ENCODE measurements at regions not wholly inside any gene's neighbourhood (a gene's known extent, or its start where the extent isn't known, plus 50 kb on each side); places are given as distances from the start of the nearest gene placed in this dataset.

DNA sequence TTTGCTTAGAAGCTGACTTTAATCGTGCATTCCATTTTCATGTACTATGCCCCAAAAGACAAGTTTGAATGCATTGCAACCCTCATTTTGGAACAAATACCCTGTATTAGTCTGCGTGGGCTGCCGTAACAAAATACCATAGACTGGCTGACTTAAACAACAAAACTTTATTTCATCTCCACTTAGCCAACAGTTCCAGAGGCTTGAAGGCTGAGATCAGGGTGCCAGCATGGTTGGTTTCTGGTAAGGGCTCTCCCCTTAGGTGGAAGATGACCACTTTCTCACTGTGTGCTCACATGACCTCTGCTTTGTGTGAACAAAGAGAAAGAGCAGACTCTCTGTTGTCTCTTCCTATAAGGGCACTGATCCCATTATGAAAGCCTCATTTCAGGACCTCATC, 431.7 kb upstream of the MAP3K7 start:
- TF ChIP-seq, protein P1, sequence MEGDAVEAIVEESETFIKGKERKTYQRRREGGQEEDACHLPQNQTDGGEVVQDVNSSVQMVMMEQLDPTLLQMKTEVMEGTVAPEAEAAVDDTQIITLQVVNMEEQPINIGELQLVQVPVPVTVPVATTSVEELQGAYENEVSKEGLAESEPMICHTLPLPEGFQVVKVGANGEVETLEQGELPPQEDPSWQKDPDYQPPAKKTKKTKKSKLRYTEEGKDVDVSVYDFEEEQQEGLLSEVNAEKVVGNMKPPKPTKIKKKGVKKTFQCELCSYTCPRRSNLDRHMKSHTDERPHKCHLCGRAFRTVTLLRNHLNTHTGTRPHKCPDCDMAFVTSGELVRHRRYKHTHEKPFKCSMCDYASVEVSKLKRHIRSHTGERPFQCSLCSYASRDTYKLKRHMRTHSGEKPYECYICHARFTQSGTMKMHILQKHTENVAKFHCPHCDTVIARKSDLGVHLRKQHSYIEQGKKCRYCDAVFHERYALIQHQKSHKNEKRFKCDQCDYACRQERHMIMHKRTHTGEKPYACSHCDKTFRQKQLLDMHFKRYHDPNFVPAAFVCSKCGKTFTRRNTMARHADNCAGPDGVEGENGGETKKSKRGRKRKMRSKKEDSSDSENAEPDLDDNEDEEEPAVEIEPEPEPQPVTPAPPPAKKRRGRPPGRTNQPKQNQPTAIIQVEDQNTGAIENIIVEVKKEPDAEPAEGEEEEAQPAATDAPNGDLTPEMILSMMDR (IDR thresholded peaks at IDR 0.05 in 2 of 3, conservative IDR thresholded peaks at IDR 0.05 in 1 of 3; ENCODE audit: control insufficient read depth in 2 of 3, extremely low read depth in 1 of 3, insufficient read depth in 1 of 3, low read depth in 3 of 3, low read length in 3 of 3), result no peak
- no peak for TF ChIP-seq MTA3 (IDR thresholded peaks at IDR 0.05; ENCODE audit: borderline replicate concordance, low read length)
- TF ChIP-seq GABPA (IDR thresholded peaks at IDR 0.05; ENCODE audit: low read depth), result no peak
- no peak for TF ChIP-seq LARP7 (IDR thresholded peaks at IDR 0.05)
- TF ChIP-seq, protein P2, sequence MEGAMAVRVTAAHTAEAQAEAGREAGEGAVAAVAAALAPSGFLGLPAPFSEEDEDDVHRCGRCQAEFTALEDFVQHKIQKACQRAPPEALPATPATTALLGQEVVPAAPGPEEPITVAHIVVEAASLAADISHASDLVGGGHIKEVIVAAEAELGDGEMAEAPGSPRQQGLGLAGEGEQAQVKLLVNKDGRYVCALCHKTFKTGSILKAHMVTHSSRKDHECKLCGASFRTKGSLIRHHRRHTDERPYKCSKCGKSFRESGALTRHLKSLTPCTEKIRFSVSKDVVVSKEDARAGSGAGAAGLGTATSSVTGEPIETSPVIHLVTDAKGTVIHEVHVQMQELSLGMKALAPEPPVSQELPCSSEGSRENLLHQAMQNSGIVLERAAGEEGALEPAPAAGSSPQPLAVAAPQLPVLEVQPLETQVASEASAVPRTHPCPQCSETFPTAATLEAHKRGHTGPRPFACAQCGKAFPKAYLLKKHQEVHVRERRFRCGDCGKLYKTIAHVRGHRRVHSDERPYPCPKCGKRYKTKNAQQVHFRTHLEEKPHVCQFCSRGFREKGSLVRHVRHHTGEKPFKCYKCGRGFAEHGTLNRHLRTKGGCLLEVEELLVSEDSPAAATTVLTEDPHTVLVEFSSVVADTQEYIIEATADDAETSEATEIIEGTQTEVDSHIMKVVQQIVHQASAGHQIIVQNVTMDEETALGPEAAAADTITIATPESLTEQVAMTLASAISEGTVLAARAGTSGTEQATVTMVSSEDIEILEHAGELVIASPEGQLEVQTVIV (IDR thresholded peaks at IDR 0.05; ENCODE audit: borderline replicate concordance, partially characterized antibody), result no peak
- no peak for TF ChIP-seq ZZZ3 (IDR thresholded peaks at IDR 0.05; ENCODE audit: control insufficient read depth, insufficient read length, low read depth)
- no peak for TF ChIP-seq SUZ12 (IDR thresholded peaks at IDR 0.05; ENCODE audit: unreplicated experiment)
- TF ChIP-seq ASH2L (IDR thresholded peaks at IDR 0.05; ENCODE audit: borderline replicate concordance, low read depth), result no peak
- TF ChIP-seq EZH2 (IDR thresholded peaks at IDR 0.05; ENCODE audit: borderline replicate concordance, control insufficient read depth, low read depth, low read length), result no peak

Data from GM12878 (cell line).